HEK293T (cell line): ENCODE measurements at regions not wholly inside any gene's neighbourhood (a gene's known extent, or its start where the extent isn't known, plus 50 kb on each side); places are given as distances from the start of the nearest gene placed in this dataset.

Source experiments
- CTBP1 ChIP-seq: fragments of 450-650 bp; IDR thresholded peaks from 2 replicates; pipeline ENCODE4 v1.6.1; 2016; ENCODE audit warnings: borderline replicate concordance
- FOXA1 ChIP-seq: fragments of 450-650 bp; IDR thresholded peaks from 2 replicates; pipeline ENCODE4 v1.6.1; 2016; ENCODE audit warnings: mild to moderate bottlenecking
- FOXK2 ChIP-seq: fragments of 450-650 bp; IDR thresholded peaks from 2 replicates; pipeline ENCODE4 v1.6.1; 2016; ENCODE audit warnings: mild to moderate bottlenecking
- TARDBP ChIP-seq: fragments of 450-650 bp; IDR thresholded peaks from 2 replicates; pipeline ENCODE4 v1.6.1; 2016

DNA sequence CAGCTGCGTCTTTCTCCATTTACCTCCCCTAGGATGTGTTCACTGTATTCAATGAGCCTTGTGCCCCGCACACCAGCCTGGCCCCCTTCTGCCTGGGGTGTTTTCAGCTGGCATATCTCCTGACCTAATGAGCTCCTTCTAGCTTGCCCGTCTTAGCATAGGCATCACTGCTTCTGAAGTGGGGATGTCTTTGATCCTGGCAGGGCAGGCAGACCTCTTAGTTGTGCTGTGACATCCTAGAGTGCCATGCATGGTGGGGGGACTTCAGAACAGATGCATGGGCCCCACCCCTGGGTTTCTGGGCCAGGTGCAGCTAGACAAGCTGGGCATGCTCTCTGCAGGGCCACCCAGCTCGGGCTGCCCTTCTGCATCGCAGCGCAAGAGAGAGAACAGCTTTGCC, 172.7 kb downstream of the GADD45G start:
- TF ChIP-seq TARDBP (no peak), CTBP1 (no peak), FOXA1 (no peak), FOXK2 (no peak)
